ENCODE measurements at regions not wholly inside any gene's neighbourhood (a gene's known extent, or its start where the extent isn't known, plus 50 kb on each side); places are given as distances from the start of the nearest gene placed in this dataset.

GRCh38 chr7:24038993-24039392, 245.0 kb upstream of the NPY start:
- Mint-ChIP-seq H3K4me3 (ENCODE audit: unreplicated experiment) (no peak overlapping the region), H3K9me3 (ENCODE audit: unreplicated experiment) (no peaks in the 10 kb centered on the region), H3K27ac (ENCODE audit: unreplicated experiment) (no peak overlapping the region), H3K27me3 (ENCODE audit: unreplicated experiment) (peaks cover 2% of the 10 kb centered on the region), H3K36me3 (ENCODE audit: unreplicated experiment) (no peaks in the 10 kb centered on the region), H3K4me1 (ENCODE audit: unreplicated experiment) (peaks cover 4% of the 10 kb centered on the region)
- DNase-seq (ENCODE audit: extremely low spot score, unreplicated experiment) = no peak
- no peak for TF ChIP-seq CTCF (IDR thresholded peaks at IDR 0.05)

- TF ChIP-seq CTCF (IDR thresholded peaks at IDR 0.05) = no peak
- H3K36me3 Mint-ChIP-seq (ENCODE audit: unreplicated experiment) = no peaks in the 10 kb centered on the region
- H3K27ac Mint-ChIP-seq (ENCODE audit: unreplicated experiment) = no peak overlapping the region
- no peak overlapping the region for H3K4me3 Mint-ChIP-seq (ENCODE audit: unreplicated experiment)
- no peak for DNase-seq (ENCODE audit: extremely low spot score, unreplicated experiment)
- peaks cover 2% of the 10 kb centered on the region for H3K27me3 Mint-ChIP-seq (ENCODE audit: unreplicated experiment)
- H3K9me3 Mint-ChIP-seq (ENCODE audit: unreplicated experiment) = peaks cover 8% of the 10 kb centered on the region
- peaks cover 4% of the 10 kb centered on the region for H3K4me1 Mint-ChIP-seq (ENCODE audit: unreplicated experiment)
These were observed 243.9 kb upstream of the NPY start for GRCh38 chr7:24039991-24040624.

- Mint-ChIP-seq H3K9me3 (ENCODE audit: unreplicated experiment) (peaks cover 8% of the 10 kb centered on the region), H3K36me3 (ENCODE audit: unreplicated experiment) (no peaks in the 10 kb centered on the region), H3K27ac (ENCODE audit: unreplicated experiment) (no peak overlapping the region), H3K27me3 (ENCODE audit: unreplicated experiment) (peaks cover 2% of the 10 kb centered on the region), H3K4me3 (ENCODE audit: unreplicated experiment) (no peak overlapping the region), H3K4me1 (ENCODE audit: unreplicated experiment) (no peaks in the 10 kb centered on the region)
- no peak for TF ChIP-seq CTCF (IDR thresholded peaks at IDR 0.05)
- DNase-seq (ENCODE audit: extremely low spot score, unreplicated experiment) = no peak
These were observed 242.0 kb upstream of the NPY start for GRCh38 chr7:24042028-24042427.

GRCh38 chr7:24049296-24049695, 234.7 kb upstream of the NPY start:
- H3K4me1 Mint-ChIP-seq (ENCODE audit: unreplicated experiment) = peaks cover 8% of the 10 kb centered on the region
- H3K36me3 Mint-ChIP-seq (ENCODE audit: unreplicated experiment) = no peaks in the 10 kb centered on the region
- no peak overlapping the region for H3K27ac Mint-ChIP-seq (ENCODE audit: unreplicated experiment)
- H3K4me3 Mint-ChIP-seq (ENCODE audit: unreplicated experiment) = no peak overlapping the region
- peaks cover 6% of the 10 kb centered on the region for H3K9me3 Mint-ChIP-seq (ENCODE audit: unreplicated experiment)
- peaks cover 8% of the 10 kb centered on the region for H3K27me3 Mint-ChIP-seq (ENCODE audit: unreplicated experiment)
- DNase-seq (ENCODE audit: extremely low spot score, unreplicated experiment) = no peak
- TF ChIP-seq CTCF (IDR thresholded peaks at IDR 0.05) = no peak

- Mint-ChIP-seq H3K27me3 (ENCODE audit: unreplicated experiment) (peaks cover 8% of the 10 kb centered on the region), H3K4me3 (ENCODE audit: unreplicated experiment) (no peak overlapping the region)
These were observed 232.9 kb upstream of the NPY start for GRCh38 chr7:24050991-24051560.

More at GRCh38 chr7:24050991-24051560, 232.9 kb upstream of the NPY start:
- Mint-ChIP-seq H3K4me1 (ENCODE audit: unreplicated experiment) (peaks cover 8% of the 10 kb centered on the region), H3K9me3 (ENCODE audit: unreplicated experiment) (no peaks in the 10 kb centered on the region), H3K27ac (ENCODE audit: unreplicated experiment) (no peak overlapping the region), H3K36me3 (ENCODE audit: unreplicated experiment) (no peaks in the 10 kb centered on the region)
- no peak for DNase-seq (ENCODE audit: extremely low spot score, unreplicated experiment)
- no peak for TF ChIP-seq CTCF (IDR thresholded peaks at IDR 0.05)

Measured in osteocyte (in vitro differentiated cells).